ENCODE measurements at regions not wholly inside any gene's neighbourhood (a gene's known extent, or its start where the extent isn't known, plus 50 kb on each side); places are given as distances from the start of the nearest gene placed in this dataset.

DNA sequence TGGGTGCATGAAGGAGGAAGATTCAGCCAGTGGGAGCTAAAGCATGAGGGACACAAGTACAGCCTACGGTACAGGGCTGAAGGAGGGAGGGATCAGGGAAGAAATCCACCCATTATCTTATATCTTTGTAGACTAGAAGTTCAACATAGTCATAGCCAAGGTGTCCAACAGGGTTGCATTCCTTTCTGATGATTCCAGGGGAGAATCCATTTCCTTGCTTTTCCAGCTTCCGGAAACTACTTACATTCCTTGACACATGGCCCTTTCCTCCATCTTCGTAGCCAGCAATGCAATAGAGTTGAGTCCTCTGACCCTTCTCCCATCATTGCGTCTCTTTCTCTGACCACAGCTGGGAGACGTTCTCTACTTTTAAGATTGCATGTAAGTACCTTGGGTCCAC is 471.0 kb upstream of the SEMA6D start:
- no peaks in the 10 kb centered on the region for H3K9me3 ChIP-seq (ENCODE audit: control insufficient read depth in 2 of 2, low read length in 2 of 2)
- no peaks in the 10 kb centered on the region for H3K4me1 ChIP-seq (ENCODE audit: control insufficient read depth in 2 of 2, insufficient read depth in 2 of 2, low read length in 2 of 2)
- no peak overlapping the region for H3K9ac ChIP-seq (ENCODE audit: low read depth in 1 of 2, low read length in 2 of 2)

DNA sequence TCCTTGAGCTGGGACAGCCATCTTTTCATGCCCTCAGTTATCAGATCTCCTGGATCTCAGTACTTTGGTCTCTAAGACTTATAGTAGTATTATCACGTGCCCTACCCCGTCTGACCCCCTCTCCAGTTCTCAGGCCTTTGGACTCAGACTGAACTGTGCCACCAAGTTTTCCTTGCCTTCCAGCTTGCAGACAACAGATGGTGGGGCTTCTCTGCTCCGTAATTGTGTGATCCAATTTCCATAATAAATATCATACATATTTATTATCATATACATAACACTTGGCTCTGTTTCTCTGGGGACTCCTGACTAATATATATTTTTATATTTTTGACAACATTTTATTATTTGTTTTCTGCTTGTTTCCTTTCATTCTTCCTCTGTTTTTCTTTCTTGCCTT is 458.8 kb upstream of the SEMA6D start:
- Histone ChIP-seq H3K27ac (ENCODE audit: low read depth in 2 of 2, low read length in 2 of 2) (no peak overlapping the region), H3K4me3 (ENCODE audit: low read length in 2 of 2) (no peak overlapping the region), H3K27me3 (ENCODE audit: control insufficient read depth in 2 of 2, insufficient read depth in 2 of 2, low read length in 2 of 2) (no peaks in the 10 kb centered on the region), H3K9me3 (ENCODE audit: control insufficient read depth in 2 of 2, low read length in 2 of 2) (no peaks in the 10 kb centered on the region), H3K4me1 (ENCODE audit: control insufficient read depth in 2 of 2, insufficient read depth in 2 of 2, low read length in 2 of 2) (no peaks in the 10 kb centered on the region), H3K36me3 (ENCODE audit: control insufficient read depth in 2 of 2, insufficient read depth in 2 of 2, low read length in 2 of 2) (no peaks in the 10 kb centered on the region), H3K9ac (ENCODE audit: low read depth in 1 of 2, low read length in 2 of 2) (no peak overlapping the region)

More for the DNA sequence above, 471.0 kb upstream of the SEMA6D start:
- Histone ChIP-seq H3K4me3 (ENCODE audit: low read length in 2 of 2) (no peak overlapping the region), H3K36me3 (ENCODE audit: control insufficient read depth in 2 of 2, insufficient read depth in 2 of 2, low read length in 2 of 2) (no peaks in the 10 kb centered on the region), H3K27ac (ENCODE audit: low read depth in 2 of 2, low read length in 2 of 2) (no peak overlapping the region), H3K27me3 (ENCODE audit: control insufficient read depth in 2 of 2, insufficient read depth in 2 of 2, low read length in 2 of 2) (no peaks in the 10 kb centered on the region)

DNA sequence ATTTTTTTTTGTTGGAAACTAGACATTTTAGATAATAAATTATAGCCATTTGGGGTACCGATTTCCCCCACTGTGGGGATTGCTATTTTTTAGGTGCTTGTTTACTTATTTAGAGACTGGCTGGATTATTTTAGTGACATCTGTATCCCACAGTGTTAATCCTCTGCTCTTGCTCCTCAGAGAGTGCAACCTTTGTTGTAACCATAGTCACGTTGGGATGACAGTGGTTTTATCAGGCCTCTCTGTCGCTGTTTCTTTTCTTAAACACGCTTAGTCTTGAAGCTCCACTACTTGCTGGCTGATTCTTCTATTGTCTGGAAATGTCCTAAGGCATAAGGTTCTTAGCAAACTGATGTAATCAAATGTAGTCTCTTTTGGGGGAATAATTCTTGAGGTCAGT is 451.6 kb upstream of the SEMA6D start:
- Histone ChIP-seq H3K27me3 (ENCODE audit: control insufficient read depth in 2 of 2, insufficient read depth in 2 of 2, low read length in 2 of 2) (no peaks in the 10 kb centered on the region), H3K27ac (ENCODE audit: low read depth in 2 of 2, low read length in 2 of 2) (no peak overlapping the region), H3K9ac (ENCODE audit: low read depth in 1 of 2, low read length in 2 of 2) (no peak overlapping the region), H3K36me3 (ENCODE audit: control insufficient read depth in 2 of 2, insufficient read depth in 2 of 2, low read length in 2 of 2) (no peaks in the 10 kb centered on the region), H3K4me1 (ENCODE audit: control insufficient read depth in 2 of 2, insufficient read depth in 2 of 2, low read length in 2 of 2) (no peaks in the 10 kb centered on the region), H3K9me3 (ENCODE audit: control insufficient read depth in 2 of 2, low read length in 2 of 2) (no peaks in the 10 kb centered on the region), H3K4me3 (ENCODE audit: low read length in 2 of 2) (no peak overlapping the region)

DNA sequence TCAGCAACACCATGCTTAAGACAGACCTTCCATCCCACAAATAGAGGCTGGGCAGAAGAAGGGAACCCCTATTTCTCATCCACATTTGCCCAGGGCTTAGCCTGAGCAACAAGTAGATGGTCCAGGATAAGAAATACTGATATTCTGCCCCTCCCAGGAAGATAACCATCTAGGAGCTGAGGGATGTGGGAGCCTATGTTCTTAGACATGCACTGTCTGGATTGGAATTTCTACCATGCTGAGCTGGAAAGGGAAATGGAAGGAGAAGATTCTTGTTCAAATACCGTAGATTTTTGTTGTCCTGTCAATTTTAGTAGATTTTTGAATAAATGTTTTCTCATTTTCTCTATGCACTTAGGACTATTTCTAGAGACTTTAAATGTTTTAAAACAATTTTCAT is 450.7 kb upstream of the SEMA6D start:
- H3K9me3 ChIP-seq (ENCODE audit: control insufficient read depth in 2 of 2, low read length in 2 of 2) = no peaks in the 10 kb centered on the region
- H3K4me3 ChIP-seq (ENCODE audit: low read length in 2 of 2) = no peak overlapping the region
- no peaks in the 10 kb centered on the region for H3K36me3 ChIP-seq (ENCODE audit: control insufficient read depth in 2 of 2, insufficient read depth in 2 of 2, low read length in 2 of 2)
- H3K4me1 ChIP-seq (ENCODE audit: control insufficient read depth in 2 of 2, insufficient read depth in 2 of 2, low read length in 2 of 2) = no peaks in the 10 kb centered on the region
- H3K27ac ChIP-seq (ENCODE audit: low read depth in 2 of 2, low read length in 2 of 2) = no peak overlapping the region
- H3K27me3 ChIP-seq (ENCODE audit: control insufficient read depth in 2 of 2, insufficient read depth in 2 of 2, low read length in 2 of 2) = no peaks in the 10 kb centered on the region
- no peak overlapping the region for H3K9ac ChIP-seq (ENCODE audit: low read depth in 1 of 2, low read length in 2 of 2)

DNA sequence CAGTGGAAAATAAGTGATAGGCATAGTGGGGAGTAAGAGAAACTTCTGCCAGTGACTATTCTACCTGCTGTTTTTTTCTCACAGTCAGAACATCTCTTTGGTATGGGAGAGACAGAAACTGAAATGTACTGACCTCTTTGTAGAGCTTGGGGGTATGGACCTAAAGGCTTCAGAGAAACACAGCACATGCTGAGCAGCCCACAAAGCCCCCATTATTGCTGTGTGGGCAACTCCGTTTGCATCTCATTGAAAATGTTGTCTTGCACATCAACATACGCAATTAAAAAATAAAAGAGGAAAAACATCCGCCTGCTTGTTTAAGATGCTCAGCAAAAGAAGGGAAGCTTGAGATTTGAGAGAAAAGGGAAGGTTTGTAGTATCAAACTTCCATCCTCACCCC is 443.4 kb upstream of the SEMA6D start:
- H3K9ac ChIP-seq (ENCODE audit: low read depth in 1 of 2, low read length in 2 of 2) = no peak overlapping the region
- no peaks in the 10 kb centered on the region for H3K9me3 ChIP-seq (ENCODE audit: control insufficient read depth in 2 of 2, low read length in 2 of 2)
- no peaks in the 10 kb centered on the region for H3K36me3 ChIP-seq (ENCODE audit: control insufficient read depth in 2 of 2, insufficient read depth in 2 of 2, low read length in 2 of 2)
- no peak overlapping the region for H3K27ac ChIP-seq (ENCODE audit: low read depth in 2 of 2, low read length in 2 of 2)
- H3K4me1 ChIP-seq (ENCODE audit: control insufficient read depth in 2 of 2, insufficient read depth in 2 of 2, low read length in 2 of 2) = no peaks in the 10 kb centered on the region
- H3K4me3 ChIP-seq (ENCODE audit: low read length in 2 of 2) = no peak overlapping the region
- H3K27me3 ChIP-seq (ENCODE audit: control insufficient read depth in 2 of 2, insufficient read depth in 2 of 2, low read length in 2 of 2) = no peaks in the 10 kb centered on the region

DNA sequence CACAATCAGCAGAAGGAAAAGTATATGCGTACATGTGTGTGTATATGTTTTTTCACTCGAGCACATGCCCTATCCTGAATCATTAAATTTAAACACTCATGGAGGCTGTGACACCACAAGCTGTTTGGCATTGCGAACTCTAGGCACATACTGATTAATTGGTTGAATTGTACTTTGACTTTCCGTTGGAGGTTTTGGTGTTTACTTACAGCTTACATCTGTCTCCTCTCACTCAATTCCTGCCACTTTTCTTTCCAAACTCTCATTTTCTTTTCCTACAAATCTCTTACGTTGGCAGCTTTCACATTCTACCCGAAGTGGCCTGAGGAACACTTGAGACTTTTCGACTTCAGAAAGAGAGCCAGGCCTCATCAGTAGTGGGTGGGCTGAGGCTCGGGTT is 434.1 kb upstream of the SEMA6D start:
- Histone ChIP-seq H3K4me3 (ENCODE audit: low read length in 2 of 2) (no peak overlapping the region), H3K27me3 (ENCODE audit: control insufficient read depth in 2 of 2, insufficient read depth in 2 of 2, low read length in 2 of 2) (no peaks in the 10 kb centered on the region), H3K4me1 (ENCODE audit: control insufficient read depth in 2 of 2, insufficient read depth in 2 of 2, low read length in 2 of 2) (no peaks in the 10 kb centered on the region), H3K9ac (ENCODE audit: low read depth in 1 of 2, low read length in 2 of 2) (no peak overlapping the region), H3K27ac (ENCODE audit: low read depth in 2 of 2, low read length in 2 of 2) (no peak overlapping the region), H3K36me3 (ENCODE audit: control insufficient read depth in 2 of 2, insufficient read depth in 2 of 2, low read length in 2 of 2) (no peaks in the 10 kb centered on the region), H3K9me3 (ENCODE audit: control insufficient read depth in 2 of 2, low read length in 2 of 2) (no peaks in the 10 kb centered on the region)

DNA sequence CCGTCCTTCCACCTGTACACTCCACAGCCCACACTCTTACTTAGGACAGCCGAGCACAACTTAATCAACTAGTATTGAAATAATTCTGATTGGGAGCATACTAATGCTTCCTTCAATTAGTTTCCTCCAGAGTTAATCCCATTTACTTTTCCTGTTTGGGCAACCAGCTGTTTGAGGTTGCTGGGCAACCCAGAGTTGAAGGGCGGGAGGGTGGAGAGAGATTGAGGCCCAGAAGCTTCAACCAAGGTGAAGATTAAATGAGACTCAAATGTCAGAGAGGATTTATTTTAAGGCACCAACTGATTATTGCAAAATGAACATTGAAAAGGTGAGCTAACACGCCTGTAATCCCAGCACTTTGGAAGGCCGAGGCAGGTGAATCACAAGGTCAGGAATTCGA is 428.5 kb upstream of the SEMA6D start:
- H3K36me3 ChIP-seq (ENCODE audit: control insufficient read depth in 2 of 2, insufficient read depth in 2 of 2, low read length in 2 of 2) = no peaks in the 10 kb centered on the region
- H3K4me3 ChIP-seq (ENCODE audit: low read length in 2 of 2) = no peak overlapping the region
- H3K27ac ChIP-seq (ENCODE audit: low read depth in 2 of 2, low read length in 2 of 2) = no peak overlapping the region

DNA sequence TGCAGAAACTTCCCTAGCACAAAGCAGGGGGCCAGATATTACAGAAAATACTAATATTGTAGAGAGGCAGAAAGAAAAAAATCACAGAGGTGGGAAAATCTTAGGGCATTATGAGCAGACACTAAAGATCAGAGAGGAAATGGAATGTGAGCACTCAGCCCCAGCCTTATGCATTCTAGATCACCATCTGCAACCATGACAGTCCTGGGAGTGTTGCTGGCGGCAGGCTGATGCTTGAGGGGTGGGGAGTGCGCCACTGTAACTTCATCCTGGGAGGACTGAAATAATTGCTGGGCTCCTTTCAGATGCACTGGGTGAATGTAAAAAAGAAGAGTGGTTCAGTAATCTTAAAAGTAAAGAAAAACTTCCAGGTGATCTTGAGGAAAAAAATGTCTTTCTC is 427.6 kb upstream of the SEMA6D start:
- no peaks in the 10 kb centered on the region for H3K27me3 ChIP-seq (ENCODE audit: control insufficient read depth in 2 of 2, insufficient read depth in 2 of 2, low read length in 2 of 2)
- no peak overlapping the region for H3K27ac ChIP-seq (ENCODE audit: low read depth in 2 of 2, low read length in 2 of 2)
- H3K4me3 ChIP-seq (ENCODE audit: low read length in 2 of 2) = no peak overlapping the region
- H3K36me3 ChIP-seq (ENCODE audit: control insufficient read depth in 2 of 2, insufficient read depth in 2 of 2, low read length in 2 of 2) = no peaks in the 10 kb centered on the region
- H3K9me3 ChIP-seq (ENCODE audit: control insufficient read depth in 2 of 2, low read length in 2 of 2) = no peaks in the 10 kb centered on the region
- H3K4me1 ChIP-seq (ENCODE audit: control insufficient read depth in 2 of 2, insufficient read depth in 2 of 2, low read length in 2 of 2) = peaks cover 0 to 2% of the 10 kb centered on the region in 2 donors
- no peak overlapping the region for H3K9ac ChIP-seq (ENCODE audit: low read depth in 1 of 2, low read length in 2 of 2)

More for the DNA sequence above, 428.5 kb upstream of the SEMA6D start:
- H3K9ac ChIP-seq (ENCODE audit: low read depth in 1 of 2, low read length in 2 of 2) = no peak overlapping the region
- no peaks in the 10 kb centered on the region for H3K9me3 ChIP-seq (ENCODE audit: control insufficient read depth in 2 of 2, low read length in 2 of 2)
- peaks cover 0 to 2% of the 10 kb centered on the region in 2 donors for H3K4me1 ChIP-seq (ENCODE audit: control insufficient read depth in 2 of 2, insufficient read depth in 2 of 2, low read length in 2 of 2)
- no peaks in the 10 kb centered on the region for H3K27me3 ChIP-seq (ENCODE audit: control insufficient read depth in 2 of 2, insufficient read depth in 2 of 2, low read length in 2 of 2)

DNA sequence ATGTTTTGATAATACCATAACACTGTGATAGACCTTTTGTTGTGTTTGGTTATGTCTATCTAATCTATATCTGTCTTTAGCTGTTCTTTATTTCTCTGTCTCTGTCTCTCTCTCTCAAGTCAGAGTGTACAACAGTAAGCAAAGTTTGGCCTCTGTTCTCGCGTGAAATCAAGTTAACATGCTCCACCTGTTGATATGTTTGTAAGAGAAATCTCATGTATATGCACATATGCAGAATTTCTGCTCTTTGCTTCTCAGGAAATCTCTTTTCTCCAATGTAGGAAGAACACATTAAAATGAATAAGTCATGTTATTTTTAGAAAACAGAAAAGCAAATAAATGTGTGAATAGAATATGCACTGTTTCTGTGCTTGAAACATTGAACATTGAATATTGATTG is 425.5 kb upstream of the SEMA6D start:
- Histone ChIP-seq H3K9me3 (ENCODE audit: control insufficient read depth in 2 of 2, low read length in 2 of 2) (no peaks in the 10 kb centered on the region), H3K36me3 (ENCODE audit: control insufficient read depth in 2 of 2, insufficient read depth in 2 of 2, low read length in 2 of 2) (no peaks in the 10 kb centered on the region), H3K4me3 (ENCODE audit: low read length in 2 of 2) (no peak overlapping the region), H3K27ac (ENCODE audit: low read depth in 2 of 2, low read length in 2 of 2) (no peak overlapping the region), H3K27me3 (ENCODE audit: control insufficient read depth in 2 of 2, insufficient read depth in 2 of 2, low read length in 2 of 2) (no peaks in the 10 kb centered on the region), H3K4me1 (ENCODE audit: control insufficient read depth in 2 of 2, insufficient read depth in 2 of 2, low read length in 2 of 2) (peaks cover 0 to 2% of the 10 kb centered on the region in 2 donors), H3K9ac (ENCODE audit: low read depth in 1 of 2, low read length in 2 of 2) (no peak overlapping the region)

DNA sequence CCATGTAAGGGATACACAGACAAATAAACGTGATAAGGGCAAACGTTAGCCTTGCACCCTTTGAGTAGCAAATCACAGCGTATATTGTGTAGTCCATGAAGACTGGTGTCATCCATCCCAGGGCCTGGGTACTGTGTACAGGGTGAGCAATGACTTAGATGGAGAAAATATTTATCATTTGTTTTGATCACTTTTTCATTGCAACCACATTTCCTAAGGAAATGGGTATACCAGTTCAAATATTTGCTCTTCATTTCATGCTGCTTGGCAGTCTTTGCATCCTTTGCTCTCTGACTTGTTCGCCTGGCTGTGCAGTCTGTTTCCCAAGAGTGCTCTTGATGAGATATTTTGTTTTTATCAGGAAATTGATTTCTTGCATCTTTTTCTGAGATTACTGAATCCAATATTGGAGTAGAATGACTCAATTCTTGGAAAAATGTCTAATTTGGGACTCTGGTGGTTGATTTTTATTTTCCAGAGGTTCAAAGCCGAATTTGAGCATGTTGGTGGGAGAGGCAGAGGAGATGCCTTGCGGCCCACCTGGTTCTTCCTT is 424.6 kb upstream of the SEMA6D start:
- H3K27ac ChIP-seq (ENCODE audit: low read depth in 2 of 2, low read length in 2 of 2) = no peak overlapping the region
- H3K4me3 ChIP-seq (ENCODE audit: low read length in 2 of 2) = no peak overlapping the region
- no peaks in the 10 kb centered on the region for H3K27me3 ChIP-seq (ENCODE audit: control insufficient read depth in 2 of 2, insufficient read depth in 2 of 2, low read length in 2 of 2)
- no peaks in the 10 kb centered on the region for H3K36me3 ChIP-seq (ENCODE audit: control insufficient read depth in 2 of 2, insufficient read depth in 2 of 2, low read length in 2 of 2)
- H3K9me3 ChIP-seq (ENCODE audit: control insufficient read depth in 2 of 2, low read length in 2 of 2) = no peaks in the 10 kb centered on the region
- peaks cover 0 to 2% of the 10 kb centered on the region in 2 donors for H3K4me1 ChIP-seq (ENCODE audit: control insufficient read depth in 2 of 2, insufficient read depth in 2 of 2, low read length in 2 of 2)
- H3K9ac ChIP-seq (ENCODE audit: low read depth in 1 of 2, low read length in 2 of 2) = no peak overlapping the region
